Mucosa of stomach (tissue), 1 donor: ENCODE measurements at regions not wholly inside any gene's neighbourhood (a gene's known extent, or its start where the extent isn't known, plus 50 kb on each side); places are given as distances from the start of the nearest gene placed in this dataset.

Experiments used
- H3K27me3 ChIP-seq: one replicate; pipeline ENCODE4 v1.7.0; 2013; ENCODE audit warnings: mild to moderate bottlenecking, low read length; ENCODE audit not compliant: control insufficient read depth, insufficient read depth
- H3K36me3 ChIP-seq: one replicate; pipeline ENCODE4 v1.7.0; 2013; ENCODE audit warnings: low read length; ENCODE audit not compliant: control insufficient read depth, insufficient read depth
- H3K4me1 ChIP-seq: one replicate; pipeline ENCODE4 v1.7.0; 2013; ENCODE audit warnings: mild to moderate bottlenecking, low read length; ENCODE audit not compliant: control insufficient read depth, insufficient read depth
- H3K4me3 ChIP-seq: one replicate; pipeline ENCODE4 v1.7.0; 2013; ENCODE audit warnings: low read length
- H3K9ac ChIP-seq: one replicate; pipeline ENCODE4 v1.7.0; 2013; ENCODE audit warnings: mild to moderate bottlenecking, low read length, moderate library complexity
- H3K9me3 ChIP-seq: one replicate; pipeline ENCODE4 v1.7.0; 2013; ENCODE audit warnings: mild to moderate bottlenecking, low read length, moderate library complexity; ENCODE audit not compliant: control insufficient read depth
- donor health status: Pancreatic carcinoma.

DNA sequence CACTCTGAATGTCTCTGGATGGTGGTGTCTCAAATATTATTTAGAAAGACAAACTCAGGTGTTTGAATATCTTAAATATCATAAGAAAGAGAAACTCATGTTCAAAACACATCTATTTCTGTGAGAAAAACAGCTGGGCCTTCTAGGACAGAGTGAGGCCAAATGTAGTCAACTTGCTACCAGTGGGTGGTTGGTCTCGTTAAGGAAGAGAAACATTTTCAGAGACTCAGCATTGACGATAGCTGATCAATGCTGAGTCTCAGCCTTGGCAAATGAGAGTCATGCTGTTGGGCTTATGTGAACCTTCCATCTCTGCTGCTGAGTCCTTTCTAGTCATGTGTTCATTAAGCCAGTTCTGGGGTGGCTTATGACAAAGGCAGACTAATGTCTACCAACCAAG, 418.0 kb downstream of the CETN3 start:
- no peaks in the 10 kb centered on the region for H3K9me3 ChIP-seq
- H3K4me1 ChIP-seq = no peaks in the 10 kb centered on the region
- H3K27me3 ChIP-seq = no peaks in the 10 kb centered on the region
- H3K9ac ChIP-seq = no peak overlapping the region
- no peaks in the 10 kb centered on the region for H3K36me3 ChIP-seq
- no peak overlapping the region for H3K4me3 ChIP-seq

DNA sequence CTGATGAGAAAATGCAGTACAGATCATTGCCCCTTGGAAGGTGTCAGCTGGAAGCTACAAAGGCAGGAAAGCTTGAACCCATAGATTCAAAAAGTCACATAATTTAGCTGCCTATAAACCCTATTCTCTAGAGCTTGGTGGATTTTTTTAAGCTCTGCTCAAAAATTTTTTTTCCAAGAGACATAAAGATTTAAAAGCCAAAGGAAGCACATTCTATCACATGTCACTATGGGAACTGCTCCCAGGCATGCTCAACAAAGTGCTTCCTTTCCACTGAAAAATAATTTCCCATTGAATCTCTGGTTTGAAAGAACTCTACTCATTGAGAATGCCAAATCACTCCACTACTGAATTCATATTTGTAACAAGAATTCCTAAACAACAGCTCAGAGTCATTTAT, 419.8 kb downstream of the CETN3 start:
- H3K27me3 ChIP-seq = no peaks in the 10 kb centered on the region
- H3K9me3 ChIP-seq = no peaks in the 10 kb centered on the region
- H3K4me1 ChIP-seq = no peaks in the 10 kb centered on the region
- no peak overlapping the region for H3K9ac ChIP-seq
- no peaks in the 10 kb centered on the region for H3K36me3 ChIP-seq
- no peak overlapping the region for H3K4me3 ChIP-seq

DNA sequence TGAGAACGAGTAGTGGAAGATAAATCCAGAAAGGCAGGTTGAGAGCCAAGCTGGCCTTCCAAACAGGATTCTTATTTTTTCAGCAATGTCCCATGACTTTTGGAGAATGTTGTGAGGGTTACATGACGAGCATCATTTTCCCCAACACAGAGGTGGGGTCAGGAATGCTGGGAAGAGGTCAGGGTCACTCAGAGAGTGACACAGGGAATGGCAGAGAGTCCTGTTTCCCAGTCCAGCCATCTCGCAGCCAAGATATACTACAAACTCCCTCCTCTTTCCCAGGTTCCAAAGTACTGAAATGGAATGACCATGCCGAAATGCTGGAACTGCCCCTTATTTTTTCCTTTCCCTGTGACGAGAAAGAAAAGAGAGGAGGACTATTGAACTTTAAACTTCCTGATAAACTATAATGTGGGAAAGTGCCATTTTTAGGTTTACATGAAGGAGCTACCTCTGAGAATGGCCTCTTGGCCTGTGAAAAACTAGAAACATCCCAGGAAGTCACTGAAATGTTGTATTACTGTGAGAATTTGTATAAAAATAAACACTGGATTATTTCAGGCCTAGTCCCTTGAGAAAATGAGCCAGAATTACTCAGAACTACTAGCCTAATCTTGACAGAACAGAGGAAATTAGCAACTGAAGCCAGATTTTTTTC, 420.4 kb downstream of the CETN3 start:
- no peaks in the 10 kb centered on the region for H3K36me3 ChIP-seq
- no peak overlapping the region for H3K9ac ChIP-seq
- H3K4me1 ChIP-seq = no peaks in the 10 kb centered on the region
- no peaks in the 10 kb centered on the region for H3K27me3 ChIP-seq
- no peaks in the 10 kb centered on the region for H3K9me3 ChIP-seq
- H3K4me3 ChIP-seq = no peak overlapping the region

GRCh38 chr5:89988129-89988810, 421.3 kb downstream of the CETN3 start:
- no peaks in the 10 kb centered on the region for H3K27me3 ChIP-seq
- H3K4me1 ChIP-seq = no peaks in the 10 kb centered on the region
- no peak overlapping the region for H3K9ac ChIP-seq
- H3K36me3 ChIP-seq = no peaks in the 10 kb centered on the region
- H3K9me3 ChIP-seq = no peaks in the 10 kb centered on the region
- no peak overlapping the region for H3K4me3 ChIP-seq

- Histone ChIP-seq H3K36me3 (no peaks in the 10 kb centered on the region), H3K9me3 (no peaks in the 10 kb centered on the region), H3K9ac (no peak overlapping the region), H3K27me3 (no peaks in the 10 kb centered on the region), H3K4me1 (peaks cover 13% of the 10 kb centered on the region), H3K4me3 (no peak overlapping the region)
Measured at GRCh38 chr5:89983216-89983615, 426.3 kb downstream of the CETN3 start.

DNA sequence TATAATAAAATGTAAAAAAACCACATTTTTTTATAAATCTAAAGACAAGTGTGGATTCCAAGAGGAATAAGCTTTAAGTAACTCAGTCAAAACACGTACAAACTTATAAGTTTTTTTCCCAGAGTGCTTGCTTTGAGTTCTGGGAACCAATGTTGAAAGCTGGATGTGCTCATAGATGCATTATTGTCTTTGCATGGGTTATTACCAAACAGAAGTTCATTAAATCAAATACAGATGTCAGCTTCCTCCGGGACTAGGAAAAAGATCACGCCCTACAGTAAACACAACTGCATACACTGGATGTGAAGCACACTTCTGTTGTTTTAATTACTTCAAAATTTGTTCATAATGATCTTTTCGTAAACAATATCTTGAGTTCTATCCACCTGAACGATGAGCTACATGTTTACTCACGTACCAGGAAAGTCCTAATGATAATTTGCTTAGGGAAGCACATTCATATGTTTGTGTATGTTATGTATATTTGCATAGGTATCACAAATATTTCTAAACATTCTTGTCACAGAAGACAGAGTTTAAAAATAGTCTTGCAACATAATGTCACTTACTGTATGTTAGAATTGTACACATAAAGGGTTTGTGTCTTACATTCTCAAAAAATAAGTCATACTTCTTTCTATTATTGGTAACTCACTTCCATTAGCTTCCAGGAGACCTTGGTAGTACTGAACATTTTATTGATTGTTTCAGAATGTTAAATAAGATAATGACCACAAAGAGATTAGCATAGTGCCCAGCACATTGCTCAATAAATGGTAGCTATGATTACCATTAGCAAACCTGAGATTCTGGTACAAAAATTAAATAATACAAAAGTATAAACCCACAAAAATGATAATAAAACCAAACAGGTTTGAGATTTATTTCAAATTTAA, 427.4 kb downstream of the CETN3 start:
- H3K27me3 ChIP-seq = no peaks in the 10 kb centered on the region
- H3K4me3 ChIP-seq = no peak overlapping the region
- H3K9ac ChIP-seq = no peak overlapping the region
- H3K36me3 ChIP-seq = no peaks in the 10 kb centered on the region
- H3K9me3 ChIP-seq = no peaks in the 10 kb centered on the region
- H3K4me1 ChIP-seq = peaks cover 13% of the 10 kb centered on the region

DNA sequence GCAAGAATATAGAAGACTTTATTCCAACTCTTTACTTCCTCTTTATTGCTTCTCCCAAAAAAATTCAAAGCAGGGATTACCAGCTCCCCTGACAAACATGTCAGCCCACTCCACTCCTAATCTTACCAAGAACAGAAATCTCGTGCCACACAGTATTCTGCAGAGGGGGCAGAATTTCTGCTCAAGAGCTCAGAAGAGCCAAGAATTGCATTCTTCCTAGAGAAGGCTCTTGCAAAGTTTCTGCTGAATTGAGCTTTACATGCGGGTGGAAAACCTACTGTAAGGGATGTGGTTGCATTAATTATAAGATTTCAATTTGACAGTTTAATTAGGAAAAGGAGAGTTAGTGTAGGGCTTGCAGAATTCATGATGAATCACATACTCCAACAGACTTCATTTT, 428.5 kb downstream of the CETN3 start:
- Histone ChIP-seq H3K4me3 (no peak overlapping the region), H3K27me3 (no peaks in the 10 kb centered on the region), H3K9me3 (no peaks in the 10 kb centered on the region), H3K9ac (no peak overlapping the region), H3K4me1 (peaks cover 13% of the 10 kb centered on the region), H3K36me3 (no peaks in the 10 kb centered on the region)

- H3K9me3 ChIP-seq = no peaks in the 10 kb centered on the region
- H3K36me3 ChIP-seq = no peaks in the 10 kb centered on the region
- no peak overlapping the region for H3K4me3 ChIP-seq
- no peaks in the 10 kb centered on the region for H3K4me1 ChIP-seq
- no peak overlapping the region for H3K9ac ChIP-seq
- H3K27me3 ChIP-seq = no peaks in the 10 kb centered on the region
Measured at GRCh38 chr5:89973516-89973915, 436.0 kb downstream of the CETN3 start.

DNA sequence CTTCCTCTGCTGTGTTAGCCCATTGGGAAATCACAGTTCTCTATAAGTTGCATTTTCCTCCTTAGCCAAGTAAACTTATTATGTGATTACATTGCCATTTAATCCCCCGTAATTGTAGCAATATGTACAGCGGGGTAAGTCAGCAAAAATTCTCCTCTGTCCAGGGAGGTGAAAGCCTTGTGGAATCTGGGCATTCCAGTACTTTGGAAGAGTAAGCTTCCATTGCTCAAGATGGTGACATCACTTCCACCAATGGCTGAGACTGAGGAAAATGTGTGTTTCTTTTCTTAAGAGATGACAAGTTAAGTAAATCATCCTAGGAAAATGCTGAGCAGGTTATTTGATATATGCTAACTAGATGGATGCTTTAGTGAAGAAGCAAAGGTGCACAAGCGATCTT, 436.7 kb downstream of the CETN3 start:
- no peaks in the 10 kb centered on the region for H3K4me1 ChIP-seq
- H3K4me3 ChIP-seq = no peak overlapping the region
- no peak overlapping the region for H3K9ac ChIP-seq
- H3K27me3 ChIP-seq = no peaks in the 10 kb centered on the region
- H3K36me3 ChIP-seq = no peaks in the 10 kb centered on the region
- H3K9me3 ChIP-seq = no peaks in the 10 kb centered on the region

GRCh38 chr5:89968958-89969381, 440.6 kb downstream of the CETN3 start:
- Histone ChIP-seq H3K9me3 (no peaks in the 10 kb centered on the region), H3K27me3 (no peaks in the 10 kb centered on the region), H3K4me1 (no peaks in the 10 kb centered on the region), H3K4me3 (no peak overlapping the region), H3K9ac (no peak overlapping the region), H3K36me3 (no peaks in the 10 kb centered on the region)

DNA sequence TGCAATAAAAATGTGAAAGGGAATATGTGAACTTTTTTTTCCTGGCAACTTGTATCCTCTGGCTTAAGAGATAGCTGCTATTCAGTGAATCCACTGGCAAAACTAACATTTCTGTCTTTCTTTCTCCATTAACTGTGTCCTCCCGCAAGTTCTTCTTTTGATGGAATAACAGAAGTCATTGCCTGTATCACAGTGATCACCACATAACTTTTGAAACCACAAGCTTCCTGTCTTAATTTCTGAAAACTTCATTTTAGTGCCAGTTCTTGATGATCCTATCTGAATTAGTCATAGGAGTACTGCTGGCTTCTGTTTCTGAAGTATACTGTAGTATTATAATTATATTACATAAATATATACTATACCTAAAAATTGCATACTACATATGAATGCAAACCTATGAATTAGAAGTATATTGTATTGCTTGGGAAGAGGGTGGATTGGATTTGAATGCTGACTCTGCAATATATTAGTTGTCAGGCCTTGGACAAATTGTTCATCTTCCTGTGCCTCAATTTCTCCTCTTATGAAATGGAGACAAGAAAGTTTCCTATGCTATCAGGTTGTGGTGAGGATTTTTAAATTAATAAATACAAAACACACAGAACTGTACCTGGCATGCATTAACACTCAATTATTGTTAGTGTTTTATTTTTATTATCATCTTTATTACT, 441.6 kb downstream of the CETN3 start:
- no peak overlapping the region for H3K9ac ChIP-seq
- H3K36me3 ChIP-seq = no peaks in the 10 kb centered on the region
- no peak overlapping the region for H3K4me3 ChIP-seq
- H3K27me3 ChIP-seq = no peaks in the 10 kb centered on the region
- no peaks in the 10 kb centered on the region for H3K9me3 ChIP-seq
- no peaks in the 10 kb centered on the region for H3K4me1 ChIP-seq

GRCh38 chr5:89956838-89957237, 452.7 kb downstream of the CETN3 start:
- Histone ChIP-seq H3K36me3 (no peaks in the 10 kb centered on the region), H3K4me3 (no peak overlapping the region), H3K4me1 (no peaks in the 10 kb centered on the region), H3K9me3 (no peaks in the 10 kb centered on the region), H3K27me3 (no peaks in the 10 kb centered on the region), H3K9ac (no peak overlapping the region)
